CD4-positive, alpha-beta T cell (primary cell): ENCODE measurements at regions not wholly inside any gene's neighbourhood (a gene's known extent, or its start where the extent isn't known, plus 50 kb on each side); places are given as distances from the start of the nearest gene placed in this dataset.

Source experiments
- ATAC-seq: fragments of 200-7000 bp; cut with Tn5 transposase; one replicate; pipeline ENCODE4 v1.10.0; 2022; ENCODE audit warnings: mild to moderate bottlenecking; ENCODE audit not compliant: poor library complexity
- CTCF ChIA-PET: fragments of 350-600 bp; sonication (Branson Sonifier 250); formaldehyde crosslinking; loops from one replicate; lab custom pipeline; 2021; ENCODE audit warnings: antibody characterized with exemption, inconsistent platforms; lab: Charles Lee
- POLR2A ChIA-PET: fragments of 350-600 bp; sonication (Branson Sonifier 250); formaldehyde crosslinking; loops from one replicate; lab custom pipeline; 2021; ENCODE audit warnings: antibody characterized with exemption, inconsistent platforms; lab: Charles Lee
- DNase-seq, 14 experiments: peaks; one replicate each; pipeline ENCODE4 v3.0.0-alpha.2; 2013 to 2020; ENCODE audit warnings: mixed read lengths in 2 of 14
- H3K27ac ChIP-seq, 2 donors: one replicate each; pipeline versions ENCODE4 v1.5.1 to v1.7.0; 2013; ENCODE audit warnings: low read length in 2 of 2, low read depth in 1 of 2, mild to moderate bottlenecking in 1 of 2
- H3K27me3 ChIP-seq, 2 experiments: 1 replicate in 1 of 2; 2 replicates in 1 of 2; pipeline versions ENCODE4 v1.6.1 to v1.7.0; 2013; ENCODE audit warnings: low read length in 2 of 2, control low read depth in 1 of 2, mild to moderate bottlenecking in 1 of 2, moderate library complexity in 1 of 2; ENCODE audit not compliant: insufficient read depth in 2 of 2, control insufficient read depth in 1 of 2
- H3K36me3 ChIP-seq: one replicate; pipeline ENCODE4 v1.6.1; 2013; ENCODE audit warnings: low read length, control low read depth; ENCODE audit not compliant: insufficient read depth
- H3K4me1 ChIP-seq: one replicate; pipeline ENCODE4 v1.6.1; 2013; ENCODE audit warnings: low read length, control low read depth; ENCODE audit not compliant: insufficient read depth
- H3K4me3 ChIP-seq: one replicate; pipeline ENCODE4 v1.5.1; 2013; ENCODE audit warnings: mild to moderate bottlenecking, low read length, moderate library complexity
- H3K9me3 ChIP-seq, 2 experiments: 1 replicate in 1 of 2; 2 replicates in 1 of 2; pipeline versions ENCODE4 v1.6.1 to v1.7.0; 2013; ENCODE audit warnings: low read length in 2 of 2, mild to moderate bottlenecking in 2 of 2, control low read depth in 1 of 2, moderate library complexity in 1 of 2; ENCODE audit not compliant: control insufficient read depth in 1 of 2, insufficient read depth in 1 of 2
- H3K27ac Mint-ChIP-seq: one replicate; pipeline ENCODE4 v1.8.0; 2020; ENCODE audit warnings: mixed read lengths
- H3K27me3 Mint-ChIP-seq: one replicate; pipeline ENCODE4 v1.8.0; 2021; ENCODE audit warnings: mixed read lengths
- H3K36me3 Mint-ChIP-seq: one replicate; pipeline ENCODE4 v1.8.0; 2021; ENCODE audit warnings: low read depth, mixed read lengths
- H3K4me1 Mint-ChIP-seq: one replicate; pipeline ENCODE4 v1.8.0; 2021; ENCODE audit warnings: low read depth, mixed read lengths
- H3K4me3 Mint-ChIP-seq: one replicate; pipeline ENCODE4 v1.8.0; 2020; ENCODE audit warnings: mild to moderate bottlenecking, mixed read lengths
- H3K9me3 Mint-ChIP-seq: one replicate; pipeline ENCODE4 v1.8.0; 2020; ENCODE audit warnings: mixed read lengths
- intact Hi-C, 2 experiments: fragments of 100-400 bp; cut with DNase I in 1 of 2; cut with micrococcal nuclease in 1 of 2; formaldehyde crosslinking; loops; one replicate each; pipeline versions ENCODE4 v1.15.1 to v1.9.0; 2023 to 2025; cut with DNase I, micrococcal nuclease
- TF ChIP-seq, protein P1 (sequence below): fragments of 200-600 bp; IDR thresholded peaks from one replicate; pipeline ENCODE4 v1.8.0; 2022; ENCODE audit warnings: antibody characterized with exemption, mild to moderate bottlenecking

DNA sequence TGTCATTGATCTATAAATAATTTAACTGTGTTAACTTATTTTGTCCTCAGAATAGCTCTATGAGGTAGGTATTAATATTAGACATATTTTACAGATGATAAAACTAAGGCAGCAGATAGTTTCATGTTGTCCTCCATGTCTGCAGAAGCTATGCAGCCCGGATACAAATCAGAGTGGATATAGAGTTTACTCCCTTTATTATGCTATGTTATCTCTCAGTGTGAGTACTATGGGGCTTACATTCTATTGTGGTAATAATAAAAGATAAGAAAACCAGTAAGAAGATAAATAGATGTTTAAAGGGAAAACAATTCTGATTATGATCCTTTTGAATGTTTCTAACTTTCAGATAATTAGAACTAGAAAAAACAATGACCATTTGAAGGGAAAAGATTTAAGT is 979.8 kb upstream of the CITED2 start:
- ChIA-PET CTCF (no interaction called here), POLR2A (no interaction called here)
- H3K4me1 Mint-ChIP-seq = no peaks in the 10 kb centered on the region
- TF ChIP-seq, protein P1, sequence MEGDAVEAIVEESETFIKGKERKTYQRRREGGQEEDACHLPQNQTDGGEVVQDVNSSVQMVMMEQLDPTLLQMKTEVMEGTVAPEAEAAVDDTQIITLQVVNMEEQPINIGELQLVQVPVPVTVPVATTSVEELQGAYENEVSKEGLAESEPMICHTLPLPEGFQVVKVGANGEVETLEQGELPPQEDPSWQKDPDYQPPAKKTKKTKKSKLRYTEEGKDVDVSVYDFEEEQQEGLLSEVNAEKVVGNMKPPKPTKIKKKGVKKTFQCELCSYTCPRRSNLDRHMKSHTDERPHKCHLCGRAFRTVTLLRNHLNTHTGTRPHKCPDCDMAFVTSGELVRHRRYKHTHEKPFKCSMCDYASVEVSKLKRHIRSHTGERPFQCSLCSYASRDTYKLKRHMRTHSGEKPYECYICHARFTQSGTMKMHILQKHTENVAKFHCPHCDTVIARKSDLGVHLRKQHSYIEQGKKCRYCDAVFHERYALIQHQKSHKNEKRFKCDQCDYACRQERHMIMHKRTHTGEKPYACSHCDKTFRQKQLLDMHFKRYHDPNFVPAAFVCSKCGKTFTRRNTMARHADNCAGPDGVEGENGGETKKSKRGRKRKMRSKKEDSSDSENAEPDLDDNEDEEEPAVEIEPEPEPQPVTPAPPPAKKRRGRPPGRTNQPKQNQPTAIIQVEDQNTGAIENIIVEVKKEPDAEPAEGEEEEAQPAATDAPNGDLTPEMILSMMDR = no peak
- no peak overlapping the region for H3K27ac ChIP-seq
- H3K36me3 ChIP-seq = no peaks in the 10 kb centered on the region
- no peaks in the 10 kb centered on the region for H3K4me1 ChIP-seq
- no peaks in the 10 kb centered on the region for H3K9me3 ChIP-seq
- H3K4me3 Mint-ChIP-seq = no peak overlapping the region
- H3K27ac Mint-ChIP-seq = no peak overlapping the region
- H3K27me3 ChIP-seq = no peaks in the 10 kb centered on the region
- DNase-seq (no peak), ATAC-seq (no peak)
- no peaks in the 10 kb centered on the region for H3K36me3 Mint-ChIP-seq
- H3K9me3 Mint-ChIP-seq = no peaks in the 10 kb centered on the region
- H3K4me3 ChIP-seq = no peak overlapping the region
- intact Hi-C loops = no loop called here
- peaks cover 6% of the 10 kb centered on the region for H3K27me3 Mint-ChIP-seq

DNA sequence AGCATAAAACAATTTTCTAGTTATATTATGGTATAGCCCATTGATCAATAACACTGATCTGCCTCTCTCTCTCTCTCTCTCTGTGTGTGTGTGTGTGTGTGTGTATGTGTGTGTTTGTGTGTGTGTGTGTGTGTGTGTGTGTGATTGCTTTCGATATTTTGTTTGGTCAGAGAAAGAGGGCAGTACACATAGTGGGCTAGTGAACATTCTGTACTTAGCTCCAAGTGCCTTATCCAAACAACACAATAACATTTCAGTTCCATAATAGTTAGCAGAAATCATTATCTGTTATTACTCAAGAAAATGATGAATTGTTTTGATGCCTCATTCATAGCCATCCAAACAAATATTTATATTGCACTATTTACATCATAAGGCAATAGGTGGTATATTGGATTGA is 979.1 kb upstream of the CITED2 start:
- no peak for DNase-seq
- no peak overlapping the region for H3K27ac ChIP-seq
- Mint-ChIP-seq H3K4me1 (no peaks in the 10 kb centered on the region), H3K9me3 (no peaks in the 10 kb centered on the region), H3K27me3 (no peaks in the 10 kb centered on the region), H3K27ac (no peak overlapping the region), H3K4me3 (no peak overlapping the region), H3K36me3 (no peaks in the 10 kb centered on the region)
- no peaks in the 10 kb centered on the region for H3K36me3 ChIP-seq
- H3K27me3 ChIP-seq = no peaks in the 10 kb centered on the region
- H3K9me3 ChIP-seq = no peaks in the 10 kb centered on the region
- POLR2A ChIA-PET = no interaction called here
- H3K4me3 ChIP-seq = no peak overlapping the region
- CTCF ChIA-PET = no interaction called here
- TF ChIP-seq, protein P1 = no peak
- ATAC-seq = no peak
- intact Hi-C loops = no loop called here
- H3K4me1 ChIP-seq = no peaks in the 10 kb centered on the region

DNA sequence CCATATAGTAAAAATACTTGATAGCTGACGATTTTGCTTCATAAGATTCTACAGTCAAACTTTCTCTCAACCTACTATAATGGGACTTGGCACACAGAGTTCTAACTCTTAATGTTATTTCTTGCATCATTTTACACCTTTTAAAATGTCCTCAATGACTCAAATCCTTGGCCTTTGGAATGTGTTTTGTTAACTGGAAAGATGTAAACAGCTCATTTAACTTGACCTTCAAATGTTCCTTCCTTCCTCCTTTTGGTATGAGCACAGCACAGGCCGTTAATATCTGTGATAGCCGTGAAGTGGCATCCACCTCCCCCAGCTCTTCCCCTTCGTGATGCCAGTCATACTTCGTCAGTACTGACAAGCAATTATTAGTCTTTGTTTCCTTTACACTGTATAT is 972.0 kb upstream of the CITED2 start:
- H3K4me3 Mint-ChIP-seq = no peak overlapping the region
- ChIA-PET CTCF (no interaction called here), POLR2A (interaction anchor here (1.1 kb wide), 1 partner anchor 947 kb away, joined by 3 read pairs; no protein-coding TSS in a partner anchor)
- no peak overlapping the region for H3K27ac ChIP-seq
- H3K4me1 Mint-ChIP-seq = no peaks in the 10 kb centered on the region
- TF ChIP-seq, protein P1 = no peak
- H3K9me3 Mint-ChIP-seq = no peaks in the 10 kb centered on the region
- no peaks in the 10 kb centered on the region for H3K9me3 ChIP-seq
- H3K36me3 Mint-ChIP-seq = no peaks in the 10 kb centered on the region
- no peak for DNase-seq
- no peak overlapping the region for H3K4me3 ChIP-seq
- no peaks in the 10 kb centered on the region for H3K4me1 ChIP-seq
- no peaks in the 10 kb centered on the region for H3K36me3 ChIP-seq
- no peaks in the 10 kb centered on the region for H3K27me3 Mint-ChIP-seq
- no peaks in the 10 kb centered on the region for H3K27me3 ChIP-seq
- no peak overlapping the region for H3K27ac Mint-ChIP-seq
- ATAC-seq = no peak
- intact Hi-C loops = no loop called here
